Gastroesophageal sphincter (tissue), 4 donors: ENCODE measurements at regions not wholly inside any gene's neighbourhood (a gene's known extent, or its start where the extent isn't known, plus 50 kb on each side); places are given as distances from the start of the nearest gene placed in this dataset.

Experiments used
- ATAC-seq: fragments of 150-250 bp; one replicate; pipeline ENCODE4 v1.9.1; 2016; ENCODE audit warnings: mild to moderate bottlenecking, moderate library complexity
- H3K27ac ChIP-seq, 4 donors: fragments of 200-600 bp; sonication (generic) in 3 of 4; 1 replicate in 3 of 4; 2 replicates in 1 of 4; pipeline ENCODE4 v1.5.1; 2016 to 2019
- H3K27me3 ChIP-seq: fragments of 200-600 bp; sonication (generic); one replicate; pipeline ENCODE4 v1.5.1; 2019
- H3K36me3 ChIP-seq, 2 donors: fragments of 200-600 bp; sonication (generic); one replicate each; pipeline ENCODE4 v1.5.1; 2019; ENCODE audit warnings: control low read depth in 1 of 2
- H3K4me1 ChIP-seq, 3 donors: fragments of 200-600 bp; sonication (generic); 1 replicate in 2 of 3; 2 replicates in 1 of 3; pipeline ENCODE4 v1.5.1; 2016 to 2019; ENCODE audit warnings: control low read depth in 2 of 3
- H3K4me3 ChIP-seq, 2 donors: fragments of 200-600 bp; sonication (generic); one replicate each; pipeline ENCODE4 v1.5.1; 2019; ENCODE audit warnings: mild to moderate bottlenecking in 1 of 2, moderate library complexity in 1 of 2
- H3K9me3 ChIP-seq, 3 donors: fragments of 200-600 bp; sonication (generic); one replicate each; pipeline ENCODE4 v1.5.1; 2017 to 2019; ENCODE audit warnings: control low read depth in 2 of 3
- CTCF ChIP-seq, 4 experiments: fragments of 200-600 bp in 2 of 4; fragments of 450-650 bp in 2 of 4; sonication (generic) in 1 of 4; IDR thresholded peaks; one replicate each; pipeline ENCODE4 v1.5.1; 2017 to 2019; ENCODE audit warnings: antibody characterized with exemption in 4 of 4, mild to moderate bottlenecking in 2 of 4, moderate library complexity in 2 of 4
- EP300 ChIP-seq: sonication (generic); formaldehyde crosslinking; IDR thresholded peaks from one replicate; pipeline ENCODE4 v1.6.1; 2017; ENCODE audit warnings: antibody characterized with exemption, mild to moderate bottlenecking
- POLR2A ChIP-seq, 2 donors: fragments of 450-650 bp; IDR thresholded peaks; one replicate each; pipeline ENCODE4 v1.6.1; 2017; ENCODE audit warnings: antibody characterized with exemption in 2 of 2, mild to moderate bottlenecking in 2 of 2, moderate library complexity in 1 of 2
- POLR2AphosphoS5 ChIP-seq: sonication (generic); formaldehyde crosslinking; IDR thresholded peaks from one replicate; pipeline ENCODE4 v1.6.1; 2017; ENCODE audit warnings: antibody characterized with exemption
- whole genome bisulfite sequencing, 2 donors: methylation state at CpG; one replicate each; pipeline ENCODE4 v1.1.5; 2018; ENCODE audit warnings: low coverage in 1 of 2; 5-methylcytosine and 5-hydroxymethylcytosine counted together

GRCh38 chr16:9338510-9338909 is 247.1 kb downstream of the HAPSTR1 start:
- Histone ChIP-seq H3K4me1 (peaks cover 0 to 49% (median under 1%) of the 10 kb centered on the region in 3 donors), H3K27ac (peak overlapping the region in 1 of 4 donors; percentile 51), H3K9me3 (no peaks in the 10 kb centered on the region), H3K27me3 (no peaks in the 10 kb centered on the region), H3K4me3 (no peak overlapping the region), H3K36me3 (no peaks in the 10 kb centered on the region)
- WGBS, 2 donors: 60 to 78% methylated on average over 2 to 4 of the region's 4 CpGs
- TF ChIP-seq POLR2AphosphoS5 (no peak), POLR2A (IDR thresholded peaks at IDR 0.05) (no peak), CTCF (IDR thresholded peaks at IDR 0.05) (no peak), EP300 (no peak)
- no peak for ATAC-seq

- Histone ChIP-seq H3K4me1 (peaks cover 0 to 56% (median 4%) of the 10 kb centered on the region in 3 donors), H3K9me3 (no peaks in the 10 kb centered on the region), H3K36me3 (no peaks in the 10 kb centered on the region), H3K4me3 (no peak overlapping the region), H3K27me3 (no peaks in the 10 kb centered on the region), H3K27ac (peak overlapping the region in 1 of 4 donors; percentile 32)
- 40 to 48% methylated on average over 6 to 14 of the region's 15 CpGs for WGBS, 2 donors
- ATAC-seq: no peak
- TF ChIP-seq EP300 (no peak), POLR2AphosphoS5 (peak; percentile 93)
Observed at GRCh38 chr16:9340526-9341256, 249.2 kb downstream of the HAPSTR1 start.

GRCh38 chr16:9343276-9343675 is 251.8 kb downstream of the HAPSTR1 start:
- WGBS, 2 donors: 2 to 20% methylated on average over 4 to 6 of the region's 6 CpGs
- Histone ChIP-seq H3K36me3 (no peaks in the 10 kb centered on the region), H3K4me1 (peaks cover 0 to 52% (median 4%) of the 10 kb centered on the region in 3 donors), H3K27me3 (no peaks in the 10 kb centered on the region), H3K4me3 (no peak overlapping the region), H3K27ac (peak overlapping the region in 3 of 4 donors; percentile 25 to 54 (median 45)), H3K9me3 (no peaks in the 10 kb centered on the region)
- TF ChIP-seq POLR2A (IDR thresholded peaks at IDR 0.05) (no peak), POLR2AphosphoS5 (no peak), CTCF (IDR thresholded peaks at IDR 0.05) (no peak)
- peak; percentile 50 for ATAC-seq

- Histone ChIP-seq H3K4me1 (peaks cover 0 to 46% (median 4%) of the 10 kb centered on the region in 3 donors), H3K4me3 (no peak overlapping the region), H3K36me3 (no peaks in the 10 kb centered on the region), H3K27me3 (no peaks in the 10 kb centered on the region), H3K27ac (no peak overlapping the region), H3K9me3 (peaks cover 0 to 8% (median 0%) of the 10 kb centered on the region in 3 donors)
- 63 to 73% methylated on average over 2 to 4 of the region's 4 CpGs for WGBS, 2 donors
- ATAC-seq: no peak
- TF ChIP-seq POLR2A (IDR thresholded peaks at IDR 0.05): no peak
- no peak for TF ChIP-seq CTCF (IDR thresholded peaks at IDR 0.05)
- TF ChIP-seq EP300: no peak
- TF ChIP-seq POLR2AphosphoS5: no peak
Observed at GRCh38 chr16:9344508-9344907, 253.1 kb downstream of the HAPSTR1 start.

- WGBS, 2 donors: 83 to 85% methylated on average over 7 to 9 of the region's 9 CpGs
- Histone ChIP-seq H3K4me3 (no peak overlapping the region), H3K9me3 (peaks cover 0 to 10% (median 0%) of the 10 kb centered on the region in 3 donors), H3K36me3 (no peaks in the 10 kb centered on the region), H3K27ac (no peak overlapping the region), H3K4me1 (peaks cover 0 to 44% (median 4%) of the 10 kb centered on the region in 3 donors), H3K27me3 (no peaks in the 10 kb centered on the region)
- TF ChIP-seq EP300 (no peak), POLR2AphosphoS5 (no peak), CTCF (IDR thresholded peaks at IDR 0.05) (no peak), POLR2A (IDR thresholded peaks at IDR 0.05) (no peak)
- ATAC-seq: no peak
Observed at GRCh38 chr16:9345046-9345445, 253.6 kb downstream of the HAPSTR1 start.
